ENCODE measurements at regions not wholly inside any gene's neighbourhood (a gene's known extent, or its start where the extent isn't known, plus 50 kb on each side); places are given as distances from the start of the nearest gene placed in this dataset.

DNA sequence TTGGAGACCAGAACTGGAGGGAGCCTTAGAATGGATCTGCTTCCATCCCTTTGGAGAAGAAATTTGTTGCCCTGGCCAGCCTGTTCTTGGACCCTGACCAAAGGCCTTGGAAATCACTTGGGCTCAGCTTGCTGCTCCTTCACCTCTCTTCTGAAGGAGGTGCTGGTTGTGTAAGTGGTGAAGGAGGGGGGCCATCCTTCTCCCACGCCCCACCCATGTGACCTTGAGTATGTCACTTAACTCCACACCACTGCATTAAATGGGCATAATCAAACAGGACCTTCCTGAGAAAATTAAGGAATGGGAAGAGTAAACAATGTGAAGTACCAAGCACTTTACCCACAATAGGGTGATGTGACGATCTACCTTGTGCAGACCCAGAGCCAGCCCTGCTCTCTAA, 68.3 kb upstream of the GJB5 start:
- Mint-ChIP-seq H3K36me3 (ENCODE audit: insufficient read depth in 1 of 3, low read depth in 3 of 3) (no peaks in the 10 kb centered on the region), H3K27me3 (ENCODE audit: low read depth) (peaks cover 10% of the 10 kb centered on the region)

More for the DNA sequence above, 68.3 kb upstream of the GJB5 start:
- no peak overlapping the region for H2BK5ac ChIP-seq (ENCODE audit: insufficient read length, low read length)
- no peak overlapping the region for H2BK20ac ChIP-seq (ENCODE audit: low read depth, low read length, poor library complexity, severe bottlenecking)
- no peak overlapping the region for H2BK120ac ChIP-seq (ENCODE audit: low read depth, low read length, poor library complexity, severe bottlenecking)
- no peaks in the 10 kb centered on the region for H3K79me1 ChIP-seq (ENCODE audit: insufficient read depth, low read depth, low read length, poor library complexity, severe bottlenecking)
- no peak overlapping the region for H3K23ac ChIP-seq (ENCODE audit: insufficient read length, low read depth, low read length)
- no peak overlapping the region for H4K91ac ChIP-seq (ENCODE audit: insufficient read length, low read depth, low read length)
- H3K23me2 ChIP-seq (ENCODE audit: insufficient read length, low read depth, low read length, poor library complexity, severe bottlenecking) = no peaks in the 10 kb centered on the region
- no peak overlapping the region for H3K27ac Mint-ChIP-seq
- H2BK12ac ChIP-seq (ENCODE audit: insufficient read length, low read depth, low read length) = no peak overlapping the region
- H3T11ph ChIP-seq (ENCODE audit: low read length) = no peak overlapping the region
- no peak for TF ChIP-seq CTCF (conservative IDR thresholded peaks at IDR 0.05)
- no peak overlapping the region for H2AFZ ChIP-seq (ENCODE audit: low read length)
- no peak overlapping the region for H3K9ac ChIP-seq (ENCODE audit: extremely low read depth, insufficient read length, low read length)
- H3K27me3 ChIP-seq (ENCODE audit: insufficient read depth, low read length) = no peaks in the 10 kb centered on the region
- H4K5ac ChIP-seq (ENCODE audit: insufficient read length, low read depth, low read length) = no peak overlapping the region
- no peak overlapping the region for H2AK5ac ChIP-seq (ENCODE audit: insufficient read length, low read length)
- H4K8ac ChIP-seq (replicated peaks; ENCODE audit: insufficient read length, low read depth, low read length) = no peak overlapping the region
- no peak overlapping the region for H3K27ac ChIP-seq (ENCODE audit: insufficient read length, low read depth, low read length)
- no peak overlapping the region for H3K14ac ChIP-seq (ENCODE audit: insufficient read depth, low read length)
- H3K18ac ChIP-seq (ENCODE audit: insufficient read length, low read depth, low read length) = no peak overlapping the region
- no peak for DNase-seq
- H3K56ac ChIP-seq (ENCODE audit: insufficient read length, low read depth, low read length) = no peak overlapping the region
- no peak overlapping the region for H3K4me3 Mint-ChIP-seq
- H3K4ac ChIP-seq (ENCODE audit: low read depth, low read length) = no peak overlapping the region
- H3K79me2 ChIP-seq (ENCODE audit: insufficient read depth, low read length) = no peaks in the 10 kb centered on the region
- no peaks in the 10 kb centered on the region for H3K9me3 ChIP-seq (ENCODE audit: control insufficient read depth, low read depth, low read length)
- H2BK15ac ChIP-seq (ENCODE audit: low read depth, low read length) = no peak overlapping the region
- peaks cover 2 to 4% of the 10 kb centered on the region in 2 experiments; a peak in 2 of 5 replicates for H3K9me3 Mint-ChIP-seq
- H3K4me2 ChIP-seq (ENCODE audit: insufficient read depth, insufficient read length, low read length) = no peak overlapping the region
- WGBS (ENCODE audit: extremely low coverage, insufficient read length, low lambda C conversion rate) = no CpG with 5 or more reads among the region's 2 CpGs
- H4K20me1 ChIP-seq (ENCODE audit: control insufficient read depth, insufficient read depth, insufficient read length) = no peaks in the 10 kb centered on the region
- no peaks in the 10 kb centered on the region; the same call in 1 of the 2 replicates for H3K4me1 ChIP-seq (ENCODE audit: insufficient read depth, low read length)
- peaks cover 13 to 19% of the 10 kb centered on the region in 2 experiments for H3K4me1 Mint-ChIP-seq

Measured in H9 (cell line).